ENCODE measurements at regions not wholly inside any gene's neighbourhood (a gene's known extent, or its start where the extent isn't known, plus 50 kb on each side); places are given as distances from the start of the nearest gene placed in this dataset.

GRCh38 chr11:129308241-129308865 lies 67.3 kb upstream of the BARX2 start:
- no peak for TF ChIP-seq TAF1 (IDR thresholded peaks at IDR 0.05; ENCODE audit: borderline replicate concordance, insufficient read depth, low read length)
- TF ChIP-seq, protein P1, sequence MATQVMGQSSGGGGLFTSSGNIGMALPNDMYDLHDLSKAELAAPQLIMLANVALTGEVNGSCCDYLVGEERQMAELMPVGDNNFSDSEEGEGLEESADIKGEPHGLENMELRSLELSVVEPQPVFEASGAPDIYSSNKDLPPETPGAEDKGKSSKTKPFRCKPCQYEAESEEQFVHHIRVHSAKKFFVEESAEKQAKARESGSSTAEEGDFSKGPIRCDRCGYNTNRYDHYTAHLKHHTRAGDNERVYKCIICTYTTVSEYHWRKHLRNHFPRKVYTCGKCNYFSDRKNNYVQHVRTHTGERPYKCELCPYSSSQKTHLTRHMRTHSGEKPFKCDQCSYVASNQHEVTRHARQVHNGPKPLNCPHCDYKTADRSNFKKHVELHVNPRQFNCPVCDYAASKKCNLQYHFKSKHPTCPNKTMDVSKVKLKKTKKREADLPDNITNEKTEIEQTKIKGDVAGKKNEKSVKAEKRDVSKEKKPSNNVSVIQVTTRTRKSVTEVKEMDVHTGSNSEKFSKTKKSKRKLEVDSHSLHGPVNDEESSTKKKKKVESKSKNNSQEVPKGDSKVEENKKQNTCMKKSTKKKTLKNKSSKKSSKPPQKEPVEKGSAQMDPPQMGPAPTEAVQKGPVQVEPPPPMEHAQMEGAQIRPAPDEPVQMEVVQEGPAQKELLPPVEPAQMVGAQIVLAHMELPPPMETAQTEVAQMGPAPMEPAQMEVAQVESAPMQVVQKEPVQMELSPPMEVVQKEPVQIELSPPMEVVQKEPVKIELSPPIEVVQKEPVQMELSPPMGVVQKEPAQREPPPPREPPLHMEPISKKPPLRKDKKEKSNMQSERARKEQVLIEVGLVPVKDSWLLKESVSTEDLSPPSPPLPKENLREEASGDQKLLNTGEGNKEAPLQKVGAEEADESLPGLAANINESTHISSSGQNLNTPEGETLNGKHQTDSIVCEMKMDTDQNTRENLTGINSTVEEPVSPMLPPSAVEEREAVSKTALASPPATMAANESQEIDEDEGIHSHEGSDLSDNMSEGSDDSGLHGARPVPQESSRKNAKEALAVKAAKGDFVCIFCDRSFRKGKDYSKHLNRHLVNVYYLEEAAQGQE (IDR thresholded peaks at IDR 0.05; ENCODE audit: insufficient read depth in 1 of 2, low read depth in 2 of 2, low read length in 2 of 2) = no peak
- TF ChIP-seq FOXP2 (optimal IDR thresholded peaks at IDR 0.05; ENCODE audit: borderline replicate concordance, extremely low read depth, extremely low read length, insufficient read depth) = no peak
- TF ChIP-seq POLR2AphosphoS5 (IDR thresholded peaks at IDR 0.05; ENCODE audit: low read depth, low read length) = no peak
- TF ChIP-seq SIN3A (IDR thresholded peaks at IDR 0.05; ENCODE audit: borderline replicate concordance, insufficient read depth, low read length) = no peak

GRCh38 chr11:129307162-129307561 lies 68.5 kb upstream of the BARX2 start:
- TF ChIP-seq SIN3A (IDR thresholded peaks at IDR 0.05; ENCODE audit: borderline replicate concordance, insufficient read depth, low read length) = no peak
- no peak for TF ChIP-seq POLR2AphosphoS5 (IDR thresholded peaks at IDR 0.05; ENCODE audit: low read depth, low read length)
- TF ChIP-seq TAF1 (IDR thresholded peaks at IDR 0.05; ENCODE audit: borderline replicate concordance, insufficient read depth, low read length) = no peak
- TF ChIP-seq FOXP2 (optimal IDR thresholded peaks at IDR 0.05; ENCODE audit: borderline replicate concordance, extremely low read depth, extremely low read length, insufficient read depth) = no peak
- TF ChIP-seq, protein P1 (IDR thresholded peaks at IDR 0.05; ENCODE audit: insufficient read depth in 1 of 2, low read depth in 2 of 2, low read length in 2 of 2) = no peak

- TF ChIP-seq POLR2AphosphoS5 (IDR thresholded peaks at IDR 0.05; ENCODE audit: low read depth, low read length) (no peak), TAF1 (IDR thresholded peaks at IDR 0.05; ENCODE audit: borderline replicate concordance, insufficient read depth, low read length) (no peak), FOXP2 (optimal IDR thresholded peaks at IDR 0.05; ENCODE audit: borderline replicate concordance, extremely low read depth, extremely low read length, insufficient read depth) (no peak), SIN3A (IDR thresholded peaks at IDR 0.05; ENCODE audit: borderline replicate concordance, insufficient read depth, low read length) (no peak)
- TF ChIP-seq, protein P1 (IDR thresholded peaks at IDR 0.05; ENCODE audit: insufficient read depth in 1 of 2, low read depth in 2 of 2, low read length in 2 of 2) = no peak
These were observed 73.1 kb upstream of the BARX2 start for GRCh38 chr11:129302386-129303101.

DNA sequence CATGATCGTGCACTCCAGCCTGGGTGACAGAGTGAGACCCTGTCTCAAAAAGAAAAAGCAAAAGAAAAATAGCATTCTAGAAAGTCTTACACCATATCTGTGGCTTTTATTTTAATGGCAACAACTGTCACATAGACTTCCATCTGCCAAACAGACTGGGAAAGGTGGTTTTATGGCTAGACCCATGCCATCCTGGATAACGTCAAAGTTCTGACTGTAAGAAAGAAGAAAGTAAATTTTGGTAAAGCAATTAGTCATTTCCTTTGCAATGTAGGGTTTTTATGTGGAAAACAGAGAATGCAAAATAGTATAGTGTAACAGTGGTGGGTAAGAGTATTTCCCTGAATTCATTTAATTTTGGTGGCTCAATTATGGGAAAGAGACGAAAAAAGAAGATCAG lies 75.5 kb upstream of the BARX2 start:
- TF ChIP-seq FOXP2 (optimal IDR thresholded peaks at IDR 0.05; ENCODE audit: borderline replicate concordance, extremely low read depth, extremely low read length, insufficient read depth) = no peak
- TF ChIP-seq, protein P1 (IDR thresholded peaks at IDR 0.05; ENCODE audit: insufficient read depth in 1 of 2, low read depth in 2 of 2, low read length in 2 of 2) = no peak
- TF ChIP-seq TAF1 (IDR thresholded peaks at IDR 0.05; ENCODE audit: borderline replicate concordance, insufficient read depth, low read length) = no peak
- no peak for TF ChIP-seq POLR2AphosphoS5 (IDR thresholded peaks at IDR 0.05; ENCODE audit: low read depth, low read length)
- no peak for TF ChIP-seq SIN3A (IDR thresholded peaks at IDR 0.05; ENCODE audit: borderline replicate concordance, insufficient read depth, low read length)
